ENCODE measurements at regions not wholly inside any gene's neighbourhood (a gene's known extent, or its start where the extent isn't known, plus 50 kb on each side); places are given as distances from the start of the nearest gene placed in this dataset.
"Not testable (repeated sequence)": the region's sequence is repeated elsewhere in the genome, so short reads cannot be mapped to it uniquely, and the experiment has no call there.

GRCh38 chr12:68442353-68442972, 110.3 kb upstream of the MDM1 start:
- TF ChIP-seq CTCF, POLR2A (IDR thresholded peaks at IDR 0.05): not testable (repeated sequence)

Measured in body of pancreas (tissue), 4 donors.